Left renal pelvis (tissue), 4 donors: ENCODE measurements at regions not wholly inside any gene's neighbourhood (a gene's known extent, or its start where the extent isn't known, plus 50 kb on each side); places are given as distances from the start of the nearest gene placed in this dataset.
A peak's percentile ranks its signal among the peaks of the same experiment; 100 is the strongest.

Experiments
- DNase-seq, 4 donors: peaks; one replicate each; pipeline ENCODE4 v3.0.0-alpha.2; 2013; ENCODE audit warnings: low read depth in 4 of 4, low spot score in 3 of 4

DNA sequence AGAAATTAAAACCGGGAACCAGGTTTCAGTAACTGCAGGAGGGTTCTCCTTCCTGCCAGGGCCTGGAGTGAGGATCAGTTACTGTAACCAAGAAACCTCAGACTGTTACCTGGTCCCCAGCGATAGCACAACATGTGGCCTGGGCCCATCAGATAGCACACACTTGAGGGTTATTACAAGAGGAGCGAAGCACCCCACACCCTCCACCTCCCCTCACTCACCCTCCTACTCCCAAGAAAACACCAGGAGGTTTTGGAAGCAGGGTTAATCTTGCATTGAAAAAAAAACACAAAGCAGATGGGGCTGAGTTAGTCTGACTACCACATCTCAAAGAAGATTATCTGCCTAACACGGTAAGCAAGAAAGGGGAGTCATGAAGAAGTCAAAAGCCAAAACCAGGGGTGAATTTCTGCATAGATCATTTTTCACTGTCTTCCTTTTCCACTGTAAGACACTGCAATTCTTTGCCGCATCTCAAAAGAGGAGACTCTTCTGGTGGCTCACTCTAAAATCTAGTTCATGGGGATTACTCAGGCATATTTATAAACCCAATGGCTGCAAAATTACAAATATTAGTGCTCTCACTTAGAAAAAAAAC lies 75.9 kb upstream of the DOCK9 start:
- no peak for DNase-seq

DNA sequence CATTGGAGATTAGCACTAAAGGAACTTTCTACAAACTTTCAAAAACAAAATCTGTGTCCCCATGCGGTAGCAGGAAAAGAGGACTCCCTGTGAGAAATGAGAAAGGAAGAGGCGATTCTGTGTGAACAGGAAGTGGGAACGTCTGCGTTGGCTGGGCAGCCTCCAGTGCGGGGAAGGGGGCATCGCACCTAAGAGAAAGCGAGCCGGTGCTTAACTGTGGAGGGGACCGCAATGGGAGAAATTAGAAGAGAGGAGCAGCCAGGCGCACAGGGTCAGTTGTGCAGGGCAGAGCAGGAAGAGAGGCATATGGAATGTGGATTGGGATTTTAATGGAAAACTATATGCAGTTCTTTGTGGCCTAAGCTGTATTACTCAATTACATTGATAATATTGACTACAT lies 77.4 kb upstream of the DOCK9 start:
- no peak for DNase-seq

DNA sequence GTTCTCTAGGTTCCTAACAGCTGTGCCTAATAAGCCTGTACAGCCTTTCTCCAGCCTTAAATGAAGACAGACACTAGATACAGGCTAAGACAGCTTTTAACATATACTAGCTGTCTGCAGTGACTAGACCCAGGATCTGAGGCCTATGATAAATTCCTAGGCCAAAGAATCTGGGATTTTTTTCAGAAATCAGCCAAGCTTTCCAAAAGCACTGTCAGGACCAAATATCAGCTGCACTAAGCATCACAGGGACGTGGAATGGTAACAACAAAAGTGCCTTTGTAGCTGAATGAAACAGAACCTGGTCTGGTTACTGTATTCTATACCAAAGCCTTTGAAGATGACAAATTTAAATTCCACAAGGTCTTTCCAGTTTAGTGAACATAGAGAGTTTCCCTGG lies 77.9 kb upstream of the DOCK9 start:
- DNase-seq, result no peak

DNA sequence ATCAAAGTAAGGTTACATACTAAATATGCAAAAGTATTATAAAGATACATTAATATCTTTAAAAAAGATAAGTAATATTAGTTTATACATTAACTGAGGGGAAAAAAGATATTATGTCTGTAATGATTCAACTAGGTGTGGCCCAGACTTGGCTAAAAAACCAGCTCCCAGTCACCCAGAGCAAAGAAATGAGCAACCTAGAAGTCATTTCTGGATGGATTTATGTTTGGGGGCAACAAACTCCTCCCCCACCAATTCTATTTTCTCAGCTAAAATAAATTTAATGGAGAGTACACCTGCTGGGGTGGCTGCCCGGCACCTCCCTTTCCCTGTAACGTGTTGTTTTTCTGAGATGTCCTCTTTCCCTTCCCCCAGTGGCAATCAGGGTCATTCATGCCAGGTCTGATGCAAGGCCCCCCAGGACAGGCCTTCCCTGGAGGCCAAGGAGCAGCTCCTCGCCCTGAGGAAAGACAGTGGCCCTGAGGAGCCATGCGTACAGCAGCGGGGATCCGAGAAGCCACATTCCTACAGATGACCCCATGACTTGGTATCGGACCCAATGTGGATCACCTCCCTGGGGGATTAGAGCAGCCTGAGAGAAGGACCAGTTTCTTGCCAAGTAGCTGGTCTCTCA lies 78.6 kb upstream of the DOCK9 start:
- no peak for DNase-seq

DNA sequence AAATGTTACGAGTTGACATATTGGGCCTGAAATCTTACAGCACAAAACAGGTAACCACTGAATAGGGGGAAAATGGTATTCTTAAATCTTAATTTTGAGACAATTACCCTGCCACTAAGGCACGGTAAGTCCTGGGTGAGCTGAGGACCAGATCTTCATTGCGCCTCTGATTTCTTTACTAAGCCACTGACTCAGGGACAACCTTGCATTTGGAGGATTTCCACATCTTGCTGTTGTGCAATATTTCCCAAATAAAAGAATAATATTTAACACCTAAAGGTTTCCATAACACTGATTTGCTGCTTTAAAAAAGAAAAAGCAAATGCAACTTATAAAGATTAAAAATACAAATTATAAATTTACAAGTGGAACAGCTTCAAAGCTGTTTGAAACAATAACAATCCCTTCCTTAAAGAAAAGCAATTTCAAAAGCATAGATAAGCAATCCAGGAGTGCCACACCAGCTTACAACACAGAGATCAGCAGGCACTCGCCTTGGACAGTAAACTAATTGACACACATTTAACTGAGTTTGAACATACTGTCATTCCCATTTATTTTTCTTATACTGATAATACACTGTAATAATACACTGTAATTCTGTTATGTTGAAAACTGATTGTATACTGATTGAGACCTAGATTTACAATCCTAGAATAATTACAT lies 79.6 kb upstream of the DOCK9 start:
- DNase-seq, result no peak

DNA sequence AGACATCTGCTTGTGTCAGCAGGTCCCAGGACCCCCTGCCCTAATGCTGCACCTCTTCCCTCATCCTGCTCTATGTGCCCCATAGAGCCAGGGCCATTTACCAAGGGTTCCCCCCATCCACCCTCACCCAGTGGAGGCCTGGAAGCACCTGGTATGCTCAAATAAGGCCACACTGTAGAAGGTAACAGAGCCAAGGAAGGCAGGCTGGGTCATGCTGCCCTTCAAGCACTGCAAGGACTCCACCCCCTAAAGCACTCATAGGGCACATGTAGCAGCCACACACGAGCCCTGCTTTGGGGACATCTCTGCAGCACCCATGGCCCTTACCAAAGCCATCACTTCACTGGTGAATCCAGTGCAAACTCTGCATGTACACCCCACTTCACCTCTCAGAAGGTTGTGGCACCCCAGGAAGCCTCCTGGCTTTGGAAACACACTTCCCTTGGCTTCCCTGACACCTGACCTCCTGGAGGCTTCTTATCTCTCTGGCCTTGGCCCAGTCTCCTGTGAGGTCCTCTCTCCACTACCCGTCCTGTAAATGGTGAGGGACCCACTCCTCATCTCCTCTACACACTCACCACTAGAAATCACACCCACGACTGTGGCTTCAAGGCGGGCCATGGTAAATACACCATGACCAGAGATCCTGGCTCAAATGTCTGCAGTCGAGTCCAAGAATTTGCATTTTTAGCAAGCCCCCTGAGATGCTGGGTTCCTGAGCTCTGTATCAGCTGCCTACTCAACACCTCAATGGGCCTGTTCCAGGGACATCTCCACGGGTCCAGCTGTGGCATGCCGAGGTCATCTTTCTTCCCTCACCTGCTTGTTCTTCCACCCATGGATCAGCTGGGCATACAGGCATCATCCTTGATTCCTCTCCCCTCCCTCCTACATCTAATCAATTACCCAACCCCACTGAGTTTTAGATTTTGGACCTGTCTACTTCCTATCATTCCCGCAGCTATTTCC lies 80.9 kb upstream of the DOCK9 start:
- no peak for DNase-seq

DNA sequence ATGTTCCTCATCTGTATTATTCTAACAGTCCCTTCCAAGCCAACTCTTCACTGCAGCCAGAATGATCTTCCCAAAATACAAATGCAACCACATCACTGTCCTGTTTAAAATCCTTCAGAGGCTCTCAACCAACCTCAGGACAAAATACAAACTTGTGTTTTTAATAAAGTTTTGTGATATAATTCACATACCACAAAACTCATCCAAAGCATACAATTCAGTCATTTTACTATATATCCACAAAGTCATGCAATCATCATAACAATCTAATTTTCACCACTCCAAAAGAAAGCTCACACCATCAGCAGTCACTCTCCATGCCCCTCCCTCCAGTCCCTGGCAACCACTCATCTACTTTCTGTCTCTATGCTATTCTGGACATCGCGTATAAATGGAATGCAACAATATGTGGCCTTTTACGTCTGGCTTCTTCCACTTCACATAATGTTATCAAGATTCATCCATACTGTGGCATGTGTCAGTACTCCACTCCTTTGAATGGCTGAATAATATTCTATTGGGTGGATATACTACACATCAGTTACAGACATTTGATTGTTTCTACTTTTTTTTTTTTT lies 81.7 kb upstream of the DOCK9 start:
- DNase-seq, result no peak

DNA sequence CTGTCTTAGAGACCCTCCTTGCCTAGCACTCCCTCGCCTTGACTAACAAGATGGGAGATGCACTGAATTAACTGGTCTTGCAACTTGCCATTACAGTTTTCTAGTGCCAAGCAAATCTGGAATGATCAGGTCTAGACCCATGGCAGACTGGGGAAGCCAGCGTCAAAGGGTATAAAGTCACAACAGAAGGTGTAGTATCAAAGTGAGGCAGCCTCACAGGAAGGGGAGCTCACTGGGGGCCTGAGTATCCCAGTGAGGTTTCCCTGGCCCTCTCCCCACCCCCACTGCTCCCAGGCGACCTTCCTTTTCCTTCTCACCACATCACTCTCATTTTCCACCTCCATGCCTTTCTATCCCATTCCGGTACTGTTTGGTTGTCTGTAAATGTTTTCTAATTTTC lies 83.5 kb upstream of the DOCK9 start:
- no peak for DNase-seq

DNA sequence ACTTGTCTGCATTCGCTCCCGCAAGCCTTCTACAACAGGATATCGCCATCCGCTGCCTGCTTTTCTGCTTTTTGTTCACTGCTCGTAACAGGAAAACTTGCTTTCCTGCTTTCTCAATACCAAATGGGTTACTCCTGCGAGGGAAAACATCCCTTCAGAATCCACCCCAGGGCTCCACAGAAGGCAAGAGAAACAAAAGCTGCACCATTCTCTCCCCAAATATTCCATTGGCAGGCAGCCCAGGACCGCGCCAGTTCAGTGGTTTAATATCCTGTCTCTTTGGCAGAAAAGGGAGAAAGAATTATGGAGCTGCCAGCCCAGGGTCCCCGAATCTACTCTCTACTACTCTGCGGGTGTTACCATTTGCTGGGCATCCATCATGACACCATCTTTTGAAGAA lies 84.7 kb upstream of the DOCK9 start:
- DNase-seq, result peak in 1 of 4 donors; percentile 67

DNA sequence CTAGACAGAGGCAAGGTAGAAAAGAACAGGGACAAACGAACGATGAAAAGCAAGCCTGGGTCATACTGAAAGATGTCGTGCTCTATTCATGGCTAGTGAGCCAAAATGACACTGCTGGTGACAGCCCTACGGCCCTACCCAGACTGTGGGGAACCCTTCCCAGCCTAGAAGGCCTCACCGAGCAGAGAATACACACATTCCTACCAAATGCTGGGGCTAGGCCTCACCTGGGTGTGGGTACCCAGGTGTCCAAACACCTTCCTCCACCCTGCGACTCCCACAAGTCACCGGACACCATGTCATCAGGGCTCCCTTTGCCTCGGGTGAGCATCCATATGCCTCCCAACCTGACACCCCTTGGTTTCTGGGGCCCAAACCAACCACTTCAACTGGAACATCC lies 85.3 kb upstream of the DOCK9 start:
- DNase-seq, result no peak

DNA sequence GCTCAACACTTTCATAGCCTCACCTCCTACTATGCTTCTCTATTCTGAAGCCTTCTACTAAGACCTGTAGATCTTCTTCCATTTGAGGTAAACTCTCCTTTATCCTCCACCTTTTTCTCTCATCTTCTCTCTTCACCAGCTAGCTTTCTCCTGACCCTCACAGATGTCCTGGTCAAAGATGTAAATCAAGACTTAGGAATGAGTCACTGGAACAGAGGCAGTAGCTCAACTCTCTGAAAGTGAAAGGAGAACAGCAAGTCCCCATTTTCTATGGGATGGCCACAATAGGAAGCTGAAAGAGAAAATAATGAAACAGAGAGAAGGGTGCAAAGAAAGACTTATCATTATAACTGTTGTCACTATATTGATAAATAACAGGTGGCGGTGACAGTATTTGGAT lies 86.1 kb upstream of the DOCK9 start:
- DNase-seq, result no peak

DNA sequence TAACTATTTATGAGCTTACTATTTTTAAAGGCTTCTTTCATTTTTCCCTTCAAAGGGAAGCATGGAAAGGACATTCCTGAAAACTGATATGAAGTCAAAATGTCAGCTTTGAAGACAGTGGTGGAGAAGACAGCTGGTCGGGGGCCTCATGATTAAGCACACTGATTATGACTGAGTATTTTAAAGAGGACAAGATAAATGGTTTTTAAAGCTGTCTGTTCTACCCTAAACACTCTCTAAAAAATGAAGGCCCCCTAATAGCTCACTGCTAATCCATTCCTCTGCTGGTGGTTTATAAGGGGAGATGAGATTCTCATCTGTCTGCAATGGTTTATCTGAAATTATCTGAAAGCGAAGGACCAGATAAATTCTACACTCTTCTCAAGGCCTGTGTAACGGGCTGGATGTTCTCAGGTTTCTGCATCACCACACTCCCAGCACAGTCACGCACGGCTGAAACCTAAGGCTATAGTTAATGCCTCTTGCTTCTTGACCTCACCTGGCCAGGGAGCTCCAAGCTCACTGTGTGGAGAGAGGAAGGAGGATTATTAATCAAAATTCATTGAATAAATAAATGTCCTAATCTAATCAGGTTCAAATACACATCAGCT lies 86.9 kb upstream of the DOCK9 start:
- DNase-seq, result no peak

DNA sequence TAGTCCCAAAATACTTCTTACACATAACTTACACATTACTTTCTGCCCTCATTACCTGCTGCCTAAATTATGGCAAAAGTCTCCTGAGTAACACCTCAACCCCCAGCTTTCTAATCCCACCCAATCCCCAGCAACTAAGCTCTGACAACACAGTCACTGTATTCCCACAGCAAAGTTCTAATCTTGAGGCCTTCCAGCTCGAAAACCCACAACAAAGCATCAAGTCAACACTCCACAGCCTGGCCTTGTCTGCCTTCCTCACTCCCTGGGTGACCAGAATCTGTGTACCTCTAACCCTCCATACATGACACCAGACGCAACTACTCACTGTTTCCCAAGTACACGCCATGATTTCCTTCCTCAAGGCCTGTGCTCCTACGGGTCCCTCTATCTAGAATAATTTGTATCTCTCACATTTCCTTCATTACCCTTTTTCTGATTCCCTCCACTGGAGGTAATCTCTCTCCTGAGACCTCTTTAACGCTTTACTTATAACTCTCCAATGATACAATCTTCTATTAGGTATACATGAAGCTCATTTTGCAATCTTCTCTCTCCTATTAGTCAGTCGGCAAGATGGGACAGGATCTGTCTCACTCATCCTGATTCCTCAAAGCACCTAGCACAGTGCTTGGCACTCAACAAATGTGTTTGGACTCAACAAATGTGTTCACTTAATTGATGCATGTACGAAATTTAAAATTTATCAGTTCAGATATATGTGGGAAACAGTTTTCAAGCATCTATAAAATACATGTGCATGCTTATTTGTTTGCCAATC lies 87.6 kb upstream of the DOCK9 start:
- no peak for DNase-seq

DNA sequence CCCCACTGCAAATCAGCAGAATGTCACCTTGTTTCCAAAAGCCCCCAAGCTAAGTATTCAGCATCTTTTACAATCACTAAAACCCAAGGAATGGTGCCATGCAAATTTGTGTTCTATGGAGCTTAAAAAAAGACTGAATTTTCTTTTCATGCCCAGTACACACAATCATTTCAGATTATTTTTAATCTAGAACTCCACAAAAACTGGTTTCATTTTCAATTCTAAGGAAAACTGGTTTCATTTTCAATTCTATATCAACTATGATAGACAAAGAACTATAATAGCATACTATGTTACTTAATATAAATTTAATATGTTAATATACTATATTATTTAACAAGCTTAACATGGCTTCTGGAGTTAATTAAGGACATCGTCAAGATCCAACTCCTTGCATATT lies 88.4 kb upstream of the DOCK9 start:
- no peak for DNase-seq

DNA sequence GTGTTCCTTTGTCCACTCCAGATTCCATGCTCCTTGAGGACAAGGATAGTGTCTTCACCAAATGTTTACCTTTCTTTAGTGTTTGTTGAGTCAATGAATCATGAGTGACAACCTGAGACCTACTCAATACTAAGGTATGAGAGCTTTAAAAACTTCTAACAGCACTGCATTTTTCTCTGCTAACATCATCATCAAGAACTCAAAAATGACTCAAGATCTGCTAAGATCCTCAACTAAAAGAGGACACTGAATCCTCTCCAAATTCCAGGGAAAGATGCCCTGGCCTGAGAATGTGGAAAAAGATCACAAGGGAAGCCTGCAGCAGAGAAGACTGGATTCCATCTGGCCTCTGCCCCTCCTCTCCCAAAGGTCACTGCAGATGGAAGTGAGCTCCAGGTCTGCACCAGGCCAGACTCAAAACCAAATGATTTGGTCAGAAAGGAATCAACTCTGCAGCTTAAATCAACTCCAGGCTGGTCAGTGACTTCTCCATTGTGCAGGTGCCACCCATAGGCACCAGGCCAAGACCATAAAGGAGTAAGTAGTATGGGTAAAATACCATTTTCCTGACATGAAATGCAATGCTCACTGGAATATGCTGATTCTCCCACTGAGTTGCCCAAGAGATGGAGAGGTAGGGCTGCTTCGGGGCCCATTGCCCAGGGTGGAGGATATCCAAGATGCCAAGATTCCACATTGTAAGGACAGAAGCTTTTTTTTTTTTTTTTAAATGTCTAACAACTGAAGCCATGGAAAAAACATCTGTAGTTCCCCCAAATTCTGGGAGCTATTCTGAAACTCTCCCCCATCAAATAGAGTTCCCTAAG lies 89.5 kb upstream of the DOCK9 start:
- no peak for DNase-seq

DNA sequence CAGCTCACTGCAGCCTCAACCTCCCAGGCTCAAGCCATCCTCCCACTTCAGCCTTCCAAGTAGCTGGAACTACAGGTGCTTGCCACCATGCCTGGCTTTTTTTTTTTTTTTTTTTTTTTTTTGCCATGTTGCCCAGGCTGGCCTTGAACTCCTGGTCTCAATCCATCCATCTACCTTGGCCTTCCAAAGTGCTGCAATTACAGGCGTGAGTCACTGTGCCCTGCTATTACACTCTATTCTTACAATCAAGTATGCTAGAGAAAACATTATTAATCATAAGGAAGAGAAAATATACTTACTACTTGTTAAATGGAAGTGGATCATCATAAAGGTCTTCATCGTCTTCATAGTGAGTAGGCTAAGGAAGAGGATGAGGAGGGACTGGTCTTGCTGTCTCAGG lies 93.3 kb upstream of the DOCK9 start:
- no peak for DNase-seq

DNA sequence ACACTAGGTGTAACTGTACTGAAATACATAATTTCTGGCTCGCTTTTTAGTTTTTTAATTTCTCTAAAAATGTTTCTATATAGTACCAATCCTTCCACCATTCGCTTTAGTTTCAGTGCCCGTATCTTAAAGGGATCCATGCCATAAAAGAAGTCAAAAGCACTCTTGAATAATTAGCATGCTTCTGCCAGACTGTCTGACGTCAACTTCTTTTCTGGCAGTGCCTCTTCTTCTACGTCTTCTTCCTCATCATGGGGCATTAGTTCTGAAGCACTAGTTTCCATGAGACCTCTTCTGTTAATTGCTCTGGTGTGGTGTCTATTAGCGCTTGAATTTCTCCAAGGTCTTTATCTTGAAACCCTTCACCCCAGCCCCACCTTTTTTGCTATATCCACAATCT lies 93.8 kb upstream of the DOCK9 start:
- no peak for DNase-seq

DNA sequence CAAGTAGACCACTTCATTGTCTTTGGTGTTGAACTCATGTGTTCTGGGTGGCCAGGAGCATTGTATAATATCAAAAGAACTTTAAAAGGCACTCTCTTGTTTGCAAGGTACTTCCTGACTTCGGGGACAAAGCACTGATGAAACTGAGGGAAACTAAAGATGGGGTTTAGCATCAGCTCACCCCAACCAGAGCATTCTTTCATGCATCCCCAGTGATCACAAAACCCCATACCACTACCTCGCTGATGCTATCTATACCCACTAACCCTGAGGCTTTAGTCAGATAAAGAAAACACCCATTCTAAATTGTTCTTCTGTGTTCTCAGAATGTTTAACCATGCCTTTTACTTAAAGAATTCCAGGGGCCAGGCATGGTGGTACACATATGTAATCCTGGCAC lies 94.5 kb upstream of the DOCK9 start:
- no peak for DNase-seq

DNA sequence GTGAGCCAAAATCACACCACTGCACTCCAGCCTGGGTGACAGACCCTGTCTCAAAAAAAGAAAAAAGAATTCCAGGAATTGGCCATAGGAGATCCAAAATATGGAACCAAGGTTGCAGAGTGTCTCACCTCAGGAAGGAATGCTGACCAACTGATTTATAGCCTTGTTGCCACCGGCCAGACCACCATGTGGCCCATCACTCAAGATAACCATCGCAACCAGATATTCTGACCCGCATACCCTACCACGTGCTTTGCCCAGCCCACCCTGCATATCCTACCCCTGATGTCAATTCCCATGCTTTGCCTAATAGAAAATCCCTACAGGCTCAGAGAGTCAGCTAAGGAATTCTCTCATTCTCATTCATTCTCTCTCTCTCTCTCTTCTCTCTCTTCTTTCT lies 95.1 kb upstream of the DOCK9 start:
- DNase-seq, result no peak
